Gastroesophageal sphincter (tissue), 4 donors: ENCODE measurements at regions not wholly inside any gene's neighbourhood (a gene's known extent, or its start where the extent isn't known, plus 50 kb on each side); places are given as distances from the start of the nearest gene placed in this dataset.

Experiments
- ATAC-seq: fragments of 150-250 bp; one replicate; pipeline ENCODE4 v1.9.1; 2016; ENCODE audit warnings: mild to moderate bottlenecking, moderate library complexity
- H3K27ac ChIP-seq, 4 donors: fragments of 200-600 bp; sonication (generic) in 3 of 4; 1 replicate in 3 of 4; 2 replicates in 1 of 4; pipeline ENCODE4 v1.5.1; 2016 to 2019
- H3K27me3 ChIP-seq: fragments of 200-600 bp; sonication (generic); one replicate; pipeline ENCODE4 v1.5.1; 2019
- H3K36me3 ChIP-seq, 2 donors: fragments of 200-600 bp; sonication (generic); one replicate each; pipeline ENCODE4 v1.5.1; 2019; ENCODE audit warnings: control low read depth in 1 of 2
- H3K4me1 ChIP-seq, 3 donors: fragments of 200-600 bp; sonication (generic); 1 replicate in 2 of 3; 2 replicates in 1 of 3; pipeline ENCODE4 v1.5.1; 2016 to 2019; ENCODE audit warnings: control low read depth in 2 of 3
- H3K4me3 ChIP-seq, 2 donors: fragments of 200-600 bp; sonication (generic); one replicate each; pipeline ENCODE4 v1.5.1; 2019; ENCODE audit warnings: mild to moderate bottlenecking in 1 of 2, moderate library complexity in 1 of 2
- H3K9me3 ChIP-seq, 3 donors: fragments of 200-600 bp; sonication (generic); one replicate each; pipeline ENCODE4 v1.5.1; 2017 to 2019; ENCODE audit warnings: control low read depth in 2 of 3
- CTCF ChIP-seq, 4 experiments: fragments of 200-600 bp in 2 of 4; fragments of 450-650 bp in 2 of 4; sonication (generic) in 1 of 4; IDR thresholded peaks; one replicate each; pipeline ENCODE4 v1.5.1; 2017 to 2019; ENCODE audit warnings: antibody characterized with exemption in 4 of 4, mild to moderate bottlenecking in 2 of 4, moderate library complexity in 2 of 4
- EP300 ChIP-seq: sonication (generic); formaldehyde crosslinking; IDR thresholded peaks from one replicate; pipeline ENCODE4 v1.6.1; 2017; ENCODE audit warnings: antibody characterized with exemption, mild to moderate bottlenecking
- POLR2A ChIP-seq, 2 donors: fragments of 450-650 bp; IDR thresholded peaks; one replicate each; pipeline ENCODE4 v1.6.1; 2017; ENCODE audit warnings: antibody characterized with exemption in 2 of 2, mild to moderate bottlenecking in 2 of 2, moderate library complexity in 1 of 2
- POLR2AphosphoS5 ChIP-seq: sonication (generic); formaldehyde crosslinking; IDR thresholded peaks from one replicate; pipeline ENCODE4 v1.6.1; 2017; ENCODE audit warnings: antibody characterized with exemption
- WGBS, 2 donors: methylation state at CpG; one replicate each; pipeline ENCODE4 v1.1.5; 2018; ENCODE audit warnings: low coverage in 1 of 2; 5-methylcytosine and 5-hydroxymethylcytosine counted together

DNA sequence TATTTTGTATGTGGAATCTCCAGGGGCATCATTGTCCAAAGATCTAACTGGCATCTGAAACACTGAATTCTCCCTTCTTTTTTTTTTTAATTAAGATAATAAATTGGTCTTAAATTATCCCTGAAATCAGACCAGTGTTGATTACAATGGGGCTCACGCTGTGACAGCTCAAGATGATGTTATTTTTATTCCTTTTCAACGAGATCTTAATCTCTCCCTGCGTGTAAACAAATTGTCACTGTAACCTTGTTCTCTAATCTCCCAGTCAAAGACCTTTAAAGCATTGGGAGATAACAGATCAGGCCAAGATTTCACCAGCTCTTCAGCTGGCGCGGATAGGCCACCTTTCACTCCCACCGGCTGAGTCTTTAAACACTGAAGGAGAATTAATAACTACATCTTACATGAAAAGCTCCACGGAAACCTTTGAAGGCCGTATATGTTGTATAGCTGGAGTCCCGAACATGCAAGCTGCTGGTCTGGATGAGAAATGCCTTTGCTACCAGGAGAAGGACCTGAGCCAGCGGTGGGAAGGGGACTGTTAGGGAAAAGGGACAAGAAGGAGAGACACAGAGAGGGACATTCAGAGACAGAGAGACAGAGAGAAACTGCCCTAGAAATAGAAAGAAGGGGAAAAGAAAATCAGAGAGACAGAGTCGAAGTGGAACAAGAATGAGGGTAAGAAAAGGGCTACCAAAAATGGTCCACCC is 418.8 kb upstream of the NR2F2 start:
- H3K9me3 ChIP-seq, result no peaks in the 10 kb centered on the region
- no peak overlapping the region for H3K4me3 ChIP-seq
- no peaks in the 10 kb centered on the region for H3K4me1 ChIP-seq
- 50 to 82% methylated on average over 8 to 11 of the region's 11 CpGs for WGBS, 2 donors
- H3K27ac ChIP-seq, result no peak overlapping the region
- TF ChIP-seq CTCF (IDR thresholded peaks at IDR 0.05) (no peak), POLR2AphosphoS5 (no peak), EP300 (no peak), POLR2A (IDR thresholded peaks at IDR 0.05) (no peak)
- no peak for ATAC-seq
- H3K27me3 ChIP-seq, result no peaks in the 10 kb centered on the region
- H3K36me3 ChIP-seq, result no peaks in the 10 kb centered on the region

GRCh38 chr15:95912280-95912625 is 418.2 kb upstream of the NR2F2 start:
- Histone ChIP-seq H3K27me3 (no peaks in the 10 kb centered on the region), H3K9me3 (no peaks in the 10 kb centered on the region), H3K27ac (no peak overlapping the region), H3K36me3 (no peaks in the 10 kb centered on the region), H3K4me1 (no peaks in the 10 kb centered on the region), H3K4me3 (no peak overlapping the region)
- no peak for ATAC-seq
- TF ChIP-seq POLR2AphosphoS5, result no peak
- no peak for TF ChIP-seq CTCF (IDR thresholded peaks at IDR 0.05)
- TF ChIP-seq POLR2A (IDR thresholded peaks at IDR 0.05), result no peak
- WGBS, 2 donors, result 89 to 91% methylated on average over 5 to 6 of the region's 7 CpGs

DNA sequence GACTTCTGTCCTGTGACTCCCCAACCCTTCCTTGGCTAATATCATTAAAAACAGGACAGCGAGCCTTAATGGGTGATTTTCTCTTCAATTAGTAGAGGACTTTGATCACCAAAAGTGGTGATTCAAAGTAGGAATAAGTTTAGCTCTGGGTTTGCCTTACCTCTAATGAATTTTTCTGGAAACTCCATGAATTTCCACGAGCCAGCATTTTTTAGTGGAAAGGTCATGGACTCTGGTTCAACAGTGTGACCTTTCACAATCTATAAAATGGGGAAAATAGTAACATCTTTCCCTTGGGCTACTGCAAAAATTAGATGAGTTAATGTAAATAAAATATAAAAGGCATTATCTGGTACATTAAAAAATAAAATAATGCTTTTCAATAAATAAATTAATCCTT is 417.8 kb upstream of the NR2F2 start:
- ATAC-seq, result no peak
- no peak overlapping the region for H3K27ac ChIP-seq
- H3K27me3 ChIP-seq, result no peaks in the 10 kb centered on the region
- no peaks in the 10 kb centered on the region for H3K4me1 ChIP-seq
- H3K4me3 ChIP-seq, result no peak overlapping the region
- H3K36me3 ChIP-seq, result no peaks in the 10 kb centered on the region
- WGBS, 2 donors, result 83 to 93% methylated on average over 2 of the region's 2 CpGs
- TF ChIP-seq CTCF (IDR thresholded peaks at IDR 0.05), result no peak
- no peak for TF ChIP-seq POLR2A (IDR thresholded peaks at IDR 0.05)
- TF ChIP-seq EP300, result no peak
- TF ChIP-seq POLR2AphosphoS5, result no peak
- H3K9me3 ChIP-seq, result no peaks in the 10 kb centered on the region

DNA sequence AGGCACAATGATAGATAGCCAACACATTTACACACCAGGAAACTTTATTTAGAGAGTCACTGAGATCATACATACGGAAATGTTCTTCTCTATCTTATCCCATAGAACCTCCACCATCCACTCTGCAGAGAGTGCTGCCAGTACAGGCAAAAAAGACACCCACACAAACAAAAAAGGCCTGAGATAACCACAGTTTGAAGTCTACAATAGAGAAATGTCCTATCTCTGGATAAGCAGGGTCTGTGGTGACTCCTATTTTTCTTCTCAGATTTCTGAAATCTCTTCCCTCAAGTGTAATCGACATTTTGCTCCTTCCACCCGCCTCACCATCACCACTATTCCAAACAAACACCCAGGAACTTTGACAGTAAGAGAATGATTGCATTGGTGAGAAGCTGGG is 413.9 kb upstream of the NR2F2 start:
- Histone ChIP-seq H3K27ac (no peak overlapping the region), H3K9me3 (no peaks in the 10 kb centered on the region), H3K4me1 (no peaks in the 10 kb centered on the region), H3K4me3 (no peak overlapping the region), H3K36me3 (no peaks in the 10 kb centered on the region), H3K27me3 (no peaks in the 10 kb centered on the region)
- TF ChIP-seq POLR2A (IDR thresholded peaks at IDR 0.05), result no peak
- TF ChIP-seq CTCF (IDR thresholded peaks at IDR 0.05), result no peak
- no peak for TF ChIP-seq EP300
- TF ChIP-seq POLR2AphosphoS5, result no peak
- ATAC-seq, result no peak
- WGBS, 2 donors, result 74 to 86% methylated on average over 2 to 3 of the region's 3 CpGs

DNA sequence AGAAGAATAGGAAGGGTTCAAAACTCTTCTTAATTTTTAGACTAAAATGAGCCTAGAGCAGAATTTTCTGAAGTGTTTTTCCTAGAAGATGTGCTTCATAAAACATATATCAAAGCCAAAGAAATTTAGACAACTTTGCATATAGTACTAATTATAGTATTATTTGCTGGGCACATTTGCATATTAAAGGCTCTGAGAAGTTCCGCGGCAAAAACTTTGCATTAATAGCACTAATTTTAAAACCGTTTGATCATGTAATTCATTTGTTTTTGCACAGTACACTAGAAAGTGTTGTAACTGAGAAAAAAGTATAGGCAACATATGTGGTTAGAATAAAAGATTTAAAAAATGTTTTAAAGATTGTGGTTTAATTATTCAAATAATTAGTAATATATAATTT is 412.0 kb upstream of the NR2F2 start:
- ATAC-seq, result no peak
- Histone ChIP-seq H3K4me3 (no peak overlapping the region), H3K9me3 (no peaks in the 10 kb centered on the region), H3K4me1 (no peaks in the 10 kb centered on the region), H3K27ac (no peak overlapping the region), H3K27me3 (no peaks in the 10 kb centered on the region), H3K36me3 (no peaks in the 10 kb centered on the region)
- TF ChIP-seq EP300 (no peak), POLR2AphosphoS5 (no peak), CTCF (IDR thresholded peaks at IDR 0.05) (no peak), POLR2A (IDR thresholded peaks at IDR 0.05) (no peak)
- WGBS, 2 donors, result 87 to 97% methylated on average over 3 of the region's 3 CpGs
